ENCODE measurements at regions not wholly inside any gene's neighbourhood (a gene's known extent, or its start where the extent isn't known, plus 50 kb on each side); places are given as distances from the start of the nearest gene placed in this dataset.

DNA sequence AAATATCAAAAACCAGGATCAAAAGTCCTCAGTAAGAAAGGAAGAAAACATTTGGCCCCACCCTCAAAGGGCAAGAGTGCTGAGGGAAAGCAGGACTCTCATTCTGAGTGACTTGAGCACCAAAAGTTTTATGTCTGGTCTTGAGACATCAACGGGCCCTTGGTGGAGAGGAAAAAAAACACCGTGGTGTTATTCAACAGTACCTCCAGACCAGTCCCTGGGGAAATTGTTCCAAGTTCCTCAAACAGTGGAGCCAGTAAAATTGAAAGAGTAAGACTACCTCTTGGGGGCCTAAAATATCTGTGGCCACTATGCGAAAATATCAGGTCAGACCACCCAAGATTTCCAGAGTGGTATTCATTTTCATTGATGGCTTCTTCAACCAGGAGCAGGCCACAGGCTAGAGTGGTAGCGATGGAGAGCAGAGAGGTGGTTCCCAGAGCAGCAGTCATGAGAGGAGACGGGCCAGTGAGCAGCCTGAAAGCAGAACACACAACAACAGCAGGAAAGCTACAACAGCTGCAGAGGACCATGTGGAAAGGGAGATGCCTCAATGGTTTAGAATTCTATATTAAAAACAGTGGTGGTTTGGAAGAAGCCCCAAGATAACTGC is 63.7 kb upstream of the RPL34 start:
- TF ChIP-seq EZH2 (IDR thresholded peaks at IDR 0.05; ENCODE audit: insufficient read depth, poor library complexity, severe bottlenecking): no peak
- TF ChIP-seq EZH2phosphoT487 (IDR thresholded peaks at IDR 0.05; ENCODE audit: insufficient read depth, low read depth): no peak
